IPS-20b (cell line): ENCODE measurements at regions not wholly inside any gene's neighbourhood (a gene's known extent, or its start where the extent isn't known, plus 50 kb on each side); places are given as distances from the start of the nearest gene placed in this dataset.

Experiments
- H3K27ac ChIP-seq: one replicate; pipeline ENCODE4 v1.5.1; 2013; ENCODE audit warnings: low read length
- H3K27me3 ChIP-seq: 2 replicates; pipeline ENCODE4 v1.6.1; 2013; ENCODE audit warnings: mild to moderate bottlenecking, low read length, inconsistent platforms; ENCODE audit not compliant: insufficient read depth
- H3K36me3 ChIP-seq: 2 replicates; pipeline ENCODE4 v1.6.1; 2013; ENCODE audit warnings: low read depth, mild to moderate bottlenecking, inconsistent platforms, low read length, moderate library complexity; ENCODE audit not compliant: insufficient read depth
- H3K4me1 ChIP-seq: 2 replicates; pipeline ENCODE4 v1.6.1; 2013; ENCODE audit warnings: mild to moderate bottlenecking, control low read depth, inconsistent platforms, low read length, moderate library complexity; ENCODE audit not compliant: insufficient read depth
- H3K4me3 ChIP-seq: 2 replicates; pipeline ENCODE4 v1.5.1; 2013; ENCODE audit warnings: mild to moderate bottlenecking, low read length, inconsistent platforms
- H3K9ac ChIP-seq: 2 replicates; pipeline ENCODE4 v1.6.1; 2013; ENCODE audit warnings: low read depth, mild to moderate bottlenecking, inconsistent platforms, low read length, moderate library complexity
- H3K9me3 ChIP-seq: 2 replicates; pipeline ENCODE4 v1.6.1; 2013; ENCODE audit warnings: mild to moderate bottlenecking, low read depth, low read length, inconsistent platforms; ENCODE audit not compliant: insufficient read depth

- Histone ChIP-seq H3K36me3 (no peaks in the 10 kb centered on the region), H3K9ac (no peak overlapping the region), H3K27ac (no peak overlapping the region), H3K4me3 (no peak overlapping the region), H3K27me3 (no peaks in the 10 kb centered on the region), H3K4me1 (no peaks in the 10 kb centered on the region), H3K9me3 (no peaks in the 10 kb centered on the region)
Measured at GRCh38 chr5:165055476-165055875, 1550.1 kb downstream of the MAT2B start.

GRCh38 chr5:165057145-165057544 is 1551.7 kb downstream of the MAT2B start:
- Histone ChIP-seq H3K27ac (no peak overlapping the region), H3K9ac (no peak overlapping the region), H3K36me3 (no peaks in the 10 kb centered on the region), H3K4me1 (no peaks in the 10 kb centered on the region), H3K4me3 (no peak overlapping the region), H3K27me3 (no peaks in the 10 kb centered on the region), H3K9me3 (no peaks in the 10 kb centered on the region)

DNA sequence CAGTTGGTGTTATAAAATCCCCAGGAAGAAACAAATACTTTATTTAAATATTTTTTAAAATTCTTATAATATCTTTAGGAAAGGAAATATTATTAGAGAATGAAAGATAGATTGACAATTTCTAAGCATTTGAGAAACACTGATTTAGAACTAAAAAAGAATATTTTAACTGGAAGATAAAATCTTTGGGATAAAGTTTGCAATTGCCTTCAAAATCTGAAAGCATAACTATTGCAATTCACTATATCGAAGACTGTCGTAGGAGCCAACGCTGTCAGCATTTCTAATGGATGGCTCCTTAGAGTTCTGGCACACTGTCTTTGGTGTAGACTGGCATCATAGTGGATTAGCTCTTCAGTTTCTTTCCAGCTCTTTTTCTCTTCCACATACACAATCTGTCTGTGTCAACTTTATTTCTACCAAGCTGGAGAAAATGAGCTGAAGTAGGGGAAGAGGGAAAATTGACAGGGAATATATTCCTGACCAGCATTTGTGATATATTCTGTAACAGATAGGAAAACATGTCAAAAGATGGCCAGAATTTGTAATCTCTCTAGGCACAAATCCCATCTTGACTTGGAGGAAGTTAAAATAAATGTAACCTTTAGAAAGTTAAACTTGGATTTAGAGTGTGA is 1561.4 kb downstream of the MAT2B start:
- no peaks in the 10 kb centered on the region for H3K4me1 ChIP-seq
- H3K27ac ChIP-seq: no peak overlapping the region
- no peak overlapping the region for H3K4me3 ChIP-seq
- no peak overlapping the region for H3K9ac ChIP-seq
- H3K36me3 ChIP-seq: no peaks in the 10 kb centered on the region
- H3K9me3 ChIP-seq: no peaks in the 10 kb centered on the region
- H3K27me3 ChIP-seq: no peaks in the 10 kb centered on the region

DNA sequence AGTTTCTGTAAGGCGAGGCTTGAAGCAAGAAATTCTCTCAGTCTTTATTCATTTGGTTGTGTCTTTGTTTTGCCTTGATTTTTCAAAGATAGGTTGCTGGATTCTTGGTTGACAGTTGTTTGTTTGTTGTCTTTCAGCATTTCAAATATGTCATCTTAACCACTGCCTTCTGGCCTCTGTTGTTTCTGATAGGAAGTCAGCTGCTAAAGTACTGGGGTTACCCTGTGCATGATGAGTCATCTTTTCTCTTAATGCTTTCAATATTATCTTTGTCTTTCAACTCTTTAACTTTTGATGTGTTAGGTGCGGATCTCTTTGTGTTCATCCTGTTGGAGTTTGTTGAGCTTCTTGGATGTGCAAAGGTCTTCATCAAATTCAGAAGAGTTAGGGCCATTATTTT is 1571.3 kb downstream of the MAT2B start:
- H3K27me3 ChIP-seq: no peaks in the 10 kb centered on the region
- H3K4me1 ChIP-seq: no peaks in the 10 kb centered on the region
- H3K36me3 ChIP-seq: no peaks in the 10 kb centered on the region
- no peak overlapping the region for H3K27ac ChIP-seq
- no peak overlapping the region for H3K4me3 ChIP-seq
- H3K9me3 ChIP-seq: no peaks in the 10 kb centered on the region
- no peak overlapping the region for H3K9ac ChIP-seq

DNA sequence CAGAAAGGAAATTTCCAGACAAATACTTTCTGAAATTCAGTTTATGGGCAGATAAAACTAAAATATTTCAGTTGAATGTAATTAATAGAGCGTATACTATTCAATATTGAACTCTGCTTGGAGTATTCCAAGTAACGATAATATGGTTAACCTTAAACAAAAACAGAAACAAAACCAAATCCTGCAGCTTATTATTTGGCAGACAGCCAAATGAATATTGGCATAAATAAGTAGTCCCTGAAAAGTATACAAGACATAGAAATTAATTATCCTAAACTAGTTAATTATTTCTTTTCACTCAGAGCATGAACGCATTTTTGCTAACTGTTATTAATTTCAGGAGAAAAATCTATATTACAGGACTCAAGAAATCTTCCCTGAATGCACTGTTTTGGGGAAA is 1574.0 kb downstream of the MAT2B start:
- Histone ChIP-seq H3K9me3 (no peaks in the 10 kb centered on the region), H3K4me3 (no peak overlapping the region), H3K27me3 (no peaks in the 10 kb centered on the region), H3K36me3 (no peaks in the 10 kb centered on the region), H3K9ac (no peak overlapping the region), H3K27ac (no peak overlapping the region), H3K4me1 (peaks cover under 1% of the 10 kb centered on the region; the same call in 1 of the 2 replicates)

DNA sequence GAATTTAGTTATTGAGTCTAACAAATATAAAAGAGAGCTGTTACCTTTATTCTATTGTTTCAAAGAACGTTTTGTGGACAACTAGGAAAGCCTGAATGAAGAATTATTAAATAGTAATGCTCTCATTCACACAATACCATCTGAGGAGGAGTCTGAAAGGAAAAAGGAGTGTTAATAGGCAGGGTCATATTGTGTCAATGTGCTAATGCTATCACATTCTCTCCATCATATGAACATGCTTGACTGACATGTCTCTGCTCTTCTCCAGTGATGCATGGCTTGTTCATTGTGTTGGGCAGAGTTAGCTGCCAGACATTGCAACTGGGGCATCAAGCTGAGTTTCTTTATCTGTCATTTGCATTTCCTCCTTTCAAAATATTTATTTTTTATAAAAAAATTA is 1578.0 kb downstream of the MAT2B start:
- no peak overlapping the region for H3K27ac ChIP-seq
- peaks cover 4% of the 10 kb centered on the region; the same call in 1 of the 2 replicates for H3K4me1 ChIP-seq
- no peaks in the 10 kb centered on the region for H3K36me3 ChIP-seq
- no peak overlapping the region for H3K9ac ChIP-seq
- no peaks in the 10 kb centered on the region for H3K27me3 ChIP-seq
- H3K4me3 ChIP-seq: no peak overlapping the region
- no peaks in the 10 kb centered on the region for H3K9me3 ChIP-seq

- no peak overlapping the region for H3K27ac ChIP-seq
- H3K9ac ChIP-seq: no peak overlapping the region
- no peak overlapping the region for H3K4me3 ChIP-seq
- no peaks in the 10 kb centered on the region for H3K36me3 ChIP-seq
- no peaks in the 10 kb centered on the region for H3K9me3 ChIP-seq
- peaks cover 4% of the 10 kb centered on the region; the same call in 1 of the 2 replicates for H3K4me1 ChIP-seq
- H3K27me3 ChIP-seq: no peaks in the 10 kb centered on the region
Measured at GRCh38 chr5:165086465-165086864, 1581.0 kb downstream of the MAT2B start.

DNA sequence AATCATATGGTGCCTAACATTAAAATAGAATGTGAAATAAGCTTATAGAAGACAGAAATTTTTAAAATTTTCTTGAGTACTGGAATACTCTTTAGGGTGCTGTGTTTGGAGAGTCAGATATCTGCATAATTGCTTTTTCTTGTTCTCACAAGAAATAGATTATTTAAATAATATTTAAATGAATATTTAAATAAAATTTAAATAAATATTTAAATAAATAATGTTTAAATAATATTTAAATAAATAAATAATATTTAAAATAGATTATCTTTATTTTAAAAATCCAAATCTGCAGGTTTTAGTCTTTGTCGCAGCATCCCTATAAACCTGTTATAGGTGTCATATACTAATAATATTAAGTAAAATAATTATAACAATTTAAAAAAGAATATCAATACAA is 1589.4 kb downstream of the MAT2B start:
- H3K4me1 ChIP-seq: no peaks in the 10 kb centered on the region
- H3K9me3 ChIP-seq: peaks cover 9% of the 10 kb centered on the region; the same call in 1 of the 2 replicates

GRCh38 chr5:165101709-165102108 is 1596.3 kb downstream of the MAT2B start:
- Histone ChIP-seq H3K9ac (no peak overlapping the region), H3K4me3 (no peak overlapping the region), H3K27me3 (no peaks in the 10 kb centered on the region), H3K4me1 (no peaks in the 10 kb centered on the region), H3K36me3 (no peaks in the 10 kb centered on the region), H3K9me3 (peaks cover 19% of the 10 kb centered on the region; the same call in 1 of the 2 replicates), H3K27ac (no peak overlapping the region)

More for the DNA sequence above, 1589.4 kb downstream of the MAT2B start:
- Histone ChIP-seq H3K27me3 (no peaks in the 10 kb centered on the region), H3K9ac (no peak overlapping the region), H3K27ac (no peak overlapping the region), H3K36me3 (no peaks in the 10 kb centered on the region), H3K4me3 (no peak overlapping the region)

GRCh38 chr5:165104611-165105010 is 1599.2 kb downstream of the MAT2B start:
- H3K27ac ChIP-seq: no peak overlapping the region

GRCh38 chr5:165108809-165109208 is 1603.4 kb downstream of the MAT2B start:
- Histone ChIP-seq H3K4me3 (no peak overlapping the region), H3K9ac (no peak overlapping the region), H3K36me3 (no peaks in the 10 kb centered on the region), H3K4me1 (no peaks in the 10 kb centered on the region), H3K27ac (no peak overlapping the region), H3K9me3 (no peaks in the 10 kb centered on the region), H3K27me3 (no peaks in the 10 kb centered on the region)

More at GRCh38 chr5:165104611-165105010, 1599.2 kb downstream of the MAT2B start:
- Histone ChIP-seq H3K36me3 (no peaks in the 10 kb centered on the region), H3K9me3 (peaks cover 11% of the 10 kb centered on the region; the same call in 1 of the 2 replicates), H3K4me1 (no peaks in the 10 kb centered on the region), H3K27me3 (no peaks in the 10 kb centered on the region), H3K9ac (no peak overlapping the region), H3K4me3 (no peak overlapping the region)

- H3K36me3 ChIP-seq: no peaks in the 10 kb centered on the region
- no peaks in the 10 kb centered on the region for H3K4me1 ChIP-seq
- no peak overlapping the region for H3K4me3 ChIP-seq
- no peak overlapping the region for H3K27ac ChIP-seq
- no peaks in the 10 kb centered on the region for H3K9me3 ChIP-seq
- H3K27me3 ChIP-seq: no peaks in the 10 kb centered on the region
- no peak overlapping the region for H3K9ac ChIP-seq
Measured at GRCh38 chr5:165119175-165119574, 1613.8 kb downstream of the MAT2B start.
